HG02798 (cell line): ENCODE measurements at regions not wholly inside any gene's neighbourhood (a gene's known extent, or its start where the extent isn't known, plus 50 kb on each side); places are given as distances from the start of the nearest gene placed in this dataset.

Experiments
- ATAC-seq: cut with Tn5 transposase; IDR thresholded peaks from one replicate; pipeline ENCODE4 v1.9.1; 2021; ENCODE audit warnings: mild to moderate bottlenecking; ENCODE audit not compliant: unreplicated experiment, poor library complexity

DNA sequence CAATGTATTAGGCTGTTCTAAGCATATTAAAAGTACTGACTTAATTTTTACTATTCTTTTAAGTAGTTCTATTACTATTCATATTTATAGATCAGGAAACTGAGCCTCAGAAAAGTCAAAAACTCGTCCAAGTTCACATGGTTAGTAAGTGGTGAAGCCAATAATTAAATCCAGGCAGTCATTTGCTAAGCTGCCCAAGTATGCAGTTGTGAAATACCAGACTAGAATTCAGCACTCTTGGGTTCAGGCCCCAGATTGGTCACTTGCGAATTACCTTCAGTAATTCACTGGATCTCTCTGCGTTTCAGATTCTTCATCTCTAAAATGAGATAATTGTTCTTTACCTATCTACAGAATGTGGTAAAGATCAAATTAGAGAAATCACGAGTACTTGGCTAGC, 161.9 kb upstream of the CADPS start:
- ATAC-seq: no peak

DNA sequence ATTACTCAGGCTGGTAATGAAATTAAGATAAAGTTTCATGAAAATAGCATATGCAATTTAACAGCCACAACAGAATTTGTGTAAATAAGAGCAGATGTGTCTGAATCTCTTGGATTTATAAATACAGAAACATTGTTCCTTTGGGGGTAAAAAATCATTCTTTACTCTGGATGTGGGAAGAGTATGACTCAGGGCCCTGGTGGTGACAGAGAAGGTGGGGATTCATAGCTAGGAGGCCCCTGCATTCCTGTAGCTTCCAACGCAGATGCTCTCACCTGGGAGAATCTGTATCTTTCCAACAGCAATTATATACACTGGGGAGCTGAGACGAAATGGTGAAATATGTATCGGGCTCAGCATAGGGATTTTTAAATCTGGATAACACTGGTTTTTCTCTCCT, 167.6 kb upstream of the CADPS start:
- ATAC-seq: no peak

DNA sequence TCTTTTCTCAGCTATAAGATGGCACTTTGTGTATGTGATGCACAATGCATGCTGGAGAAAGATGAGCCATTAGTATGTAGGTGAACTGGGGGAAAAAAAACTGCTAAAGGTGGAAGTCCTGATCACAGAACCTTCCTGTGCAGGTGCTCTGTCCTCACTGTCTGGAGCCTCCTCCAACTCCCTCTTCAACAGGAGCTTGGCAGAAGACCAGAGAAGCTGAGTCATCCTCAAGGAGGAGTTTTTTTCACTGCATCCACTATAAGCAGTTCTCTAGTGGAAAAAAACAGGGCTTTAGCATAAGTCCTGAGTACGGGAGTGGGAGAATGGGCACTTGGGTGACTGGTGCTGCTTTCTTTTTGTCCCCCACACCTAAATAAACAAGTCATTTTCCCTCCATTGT, 168.4 kb upstream of the CADPS start:
- ATAC-seq: no peak

DNA sequence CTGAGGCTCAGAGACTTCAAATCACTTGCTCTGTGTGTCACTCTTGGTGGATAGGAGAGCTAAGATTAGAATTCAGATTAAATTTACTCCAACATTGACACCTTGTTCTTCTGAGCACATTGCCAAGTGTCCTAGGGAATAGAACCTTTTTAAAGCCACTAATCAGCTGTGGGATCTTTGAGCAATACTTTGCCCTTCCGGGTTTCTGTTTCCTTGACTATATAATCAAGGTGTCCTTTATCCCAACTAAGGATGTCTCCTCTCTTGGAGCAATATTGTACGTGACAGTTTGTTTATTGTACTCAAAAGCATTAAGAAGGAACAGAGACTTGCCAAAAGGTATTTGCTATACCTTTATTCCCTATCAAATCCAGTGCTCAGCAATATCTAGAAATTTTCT, 170.9 kb upstream of the CADPS start:
- ATAC-seq: no peak

DNA sequence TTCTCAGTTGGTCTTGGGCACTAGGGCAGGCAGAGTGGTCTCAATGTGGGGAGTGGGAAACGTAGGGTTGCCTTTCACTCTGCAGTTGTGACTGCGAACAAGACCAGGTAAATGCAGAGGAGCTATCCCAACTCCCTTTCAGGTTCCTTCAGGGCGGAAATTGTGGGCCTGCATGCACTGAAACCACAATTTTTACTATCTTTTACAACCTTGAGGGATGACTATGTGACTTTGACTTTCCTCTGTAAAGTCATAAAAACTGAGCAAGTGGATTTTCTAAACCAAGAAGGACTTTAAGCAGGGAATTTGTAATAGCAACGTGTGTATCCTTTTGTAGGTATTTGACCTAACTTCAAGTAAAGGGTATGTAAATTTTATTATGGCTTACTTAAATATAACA, 171.4 kb upstream of the CADPS start:
- ATAC-seq: no peak

DNA sequence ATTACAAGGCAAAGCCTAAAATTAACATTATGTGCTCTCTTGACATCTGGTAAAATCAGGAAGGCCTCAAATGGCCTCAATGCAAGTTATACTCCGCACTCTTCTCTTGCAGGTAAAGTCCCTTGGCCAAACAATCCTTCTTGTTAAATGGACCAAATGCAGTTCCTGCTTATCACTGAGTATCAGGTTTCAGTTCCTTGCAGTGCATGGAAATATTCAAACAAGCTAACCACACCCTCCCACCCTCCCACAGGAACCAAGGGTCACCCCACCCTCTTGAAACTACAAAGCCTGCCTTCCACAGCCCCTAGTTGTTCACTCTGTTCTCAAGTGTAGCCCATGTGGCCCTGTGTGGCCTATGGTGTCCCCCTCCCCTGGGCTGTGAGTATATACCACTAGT, 171.9 kb upstream of the CADPS start:
- no peak for ATAC-seq

DNA sequence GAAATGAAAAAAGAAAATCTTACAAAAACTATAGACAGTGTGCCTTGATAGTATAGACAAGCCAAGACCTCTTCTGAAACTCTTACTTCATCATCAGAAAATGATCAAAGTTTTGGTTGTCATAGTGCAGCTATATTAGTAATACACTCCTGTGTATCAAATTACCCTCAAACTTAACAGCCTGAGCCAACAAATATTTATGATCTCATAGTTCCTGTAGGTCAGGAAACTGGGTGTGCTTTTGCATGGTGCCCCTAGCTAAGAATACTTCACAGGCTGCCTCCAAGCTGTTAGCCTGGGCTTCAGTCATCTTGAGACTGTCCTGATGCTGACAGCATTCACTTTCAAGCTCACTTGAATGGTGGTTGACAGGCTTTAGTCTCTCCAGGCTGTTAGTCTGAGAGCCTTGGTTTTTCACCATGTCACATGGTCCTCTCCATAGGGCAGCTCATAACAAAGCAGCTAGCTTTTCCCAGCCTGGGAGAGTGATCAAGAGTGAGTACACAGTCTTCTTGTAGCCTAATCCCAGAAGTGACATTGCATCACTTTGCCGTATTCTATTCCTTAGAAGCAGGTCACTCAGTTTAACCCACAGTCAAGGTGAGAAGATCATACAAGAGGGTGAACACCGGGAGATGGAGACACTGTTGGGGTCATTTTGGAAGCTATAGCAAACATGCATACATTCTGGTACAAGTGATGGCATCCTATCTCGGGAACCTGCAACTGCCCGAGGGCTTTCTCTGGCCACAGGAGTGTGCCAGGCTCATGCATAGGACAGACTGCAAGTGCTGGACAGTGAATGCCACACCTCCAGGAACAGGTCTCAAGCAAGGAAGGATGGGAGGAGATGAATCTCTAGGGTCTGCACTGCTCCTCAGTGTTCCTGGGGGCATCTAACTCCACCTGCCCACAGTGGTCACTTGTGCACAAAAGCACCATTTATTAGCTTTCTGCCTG, 173.4 kb upstream of the CADPS start:
- ATAC-seq: no peak

DNA sequence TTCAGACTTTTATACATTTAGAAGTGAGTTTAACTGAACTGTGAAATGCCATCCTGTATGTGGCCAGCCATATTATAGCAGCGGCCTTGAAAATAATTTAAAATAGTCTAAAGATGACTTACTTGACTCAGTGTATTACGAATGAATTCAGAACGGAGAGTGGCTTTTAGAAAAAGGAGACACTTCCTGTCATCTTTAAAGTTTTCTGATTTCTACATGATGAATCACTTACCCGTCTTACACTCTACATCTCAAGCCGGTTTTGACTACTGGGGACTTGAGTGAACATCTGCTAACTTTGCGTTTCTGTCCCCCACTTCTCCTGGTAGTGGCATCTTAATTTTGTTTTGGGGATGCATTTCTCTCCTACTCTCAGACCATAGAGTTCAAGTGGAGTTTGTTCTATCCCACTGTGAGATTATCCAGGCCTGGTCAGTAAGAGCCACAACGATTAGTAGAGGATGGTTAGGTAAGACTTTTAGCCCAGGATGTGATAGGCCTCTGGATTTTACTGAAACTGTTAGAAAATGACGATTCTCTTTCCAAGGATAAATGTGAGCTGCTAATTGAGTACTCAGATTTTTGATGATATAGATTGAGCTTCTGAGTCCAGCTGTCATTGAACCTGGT, 175.4 kb upstream of the CADPS start:
- ATAC-seq: no peak

DNA sequence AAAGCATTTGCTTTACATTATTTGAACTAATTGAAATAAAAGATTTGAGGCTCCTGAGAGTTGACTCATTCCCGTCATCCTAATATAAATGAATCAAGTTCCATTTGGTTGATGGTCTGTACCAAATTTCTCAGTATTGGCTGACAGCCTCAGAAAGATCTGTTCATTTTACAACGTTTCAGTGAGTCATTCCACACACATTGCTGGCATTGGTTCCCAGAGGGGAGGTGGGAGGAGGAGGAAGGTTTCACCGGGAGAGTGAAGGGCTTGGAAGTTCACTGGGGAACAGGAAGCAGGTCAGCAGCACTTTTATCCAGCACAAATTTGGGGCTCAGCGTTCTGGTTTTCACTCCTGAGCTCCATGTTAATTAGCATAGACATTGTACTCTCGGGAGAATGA, 176.7 kb upstream of the CADPS start:
- ATAC-seq: no peak

DNA sequence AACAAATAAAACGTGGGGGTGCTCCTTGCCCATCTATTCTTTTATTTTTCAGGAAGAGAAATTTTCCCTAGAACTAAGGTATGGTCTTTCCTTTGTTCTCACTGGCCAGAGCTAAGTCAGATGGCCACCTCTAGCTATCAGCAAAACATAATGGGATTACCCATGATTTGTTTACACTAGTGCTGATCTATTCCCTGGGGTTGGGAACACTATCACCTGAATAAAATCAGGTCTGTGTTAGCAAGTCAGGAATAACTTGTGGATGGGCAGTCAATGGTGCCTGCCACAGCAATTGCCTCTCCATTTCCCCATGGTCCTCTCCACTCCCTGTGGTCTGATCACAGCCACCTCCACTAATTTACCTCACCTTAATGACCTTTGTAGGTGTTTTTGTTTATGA, 181.7 kb upstream of the CADPS start:
- no peak for ATAC-seq

DNA sequence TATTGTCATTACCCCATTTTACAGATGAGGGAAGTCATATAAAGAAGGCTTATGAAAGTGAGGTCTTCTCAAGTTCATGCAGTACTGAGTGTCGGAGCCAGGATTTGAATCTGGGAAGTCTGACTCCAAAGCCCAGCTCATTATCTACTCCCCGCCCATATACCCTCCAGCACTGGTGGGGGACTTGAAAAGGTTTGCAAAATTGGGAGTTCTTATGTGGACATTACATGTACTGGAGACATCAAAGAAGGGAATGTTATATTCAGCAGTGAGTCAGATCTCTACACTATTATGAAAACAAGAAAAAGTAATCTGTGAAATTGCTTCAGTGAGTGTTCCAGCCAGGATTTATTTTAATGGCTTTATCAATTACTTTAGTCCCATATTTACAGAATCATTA, 185.2 kb upstream of the CADPS start:
- no peak for ATAC-seq

DNA sequence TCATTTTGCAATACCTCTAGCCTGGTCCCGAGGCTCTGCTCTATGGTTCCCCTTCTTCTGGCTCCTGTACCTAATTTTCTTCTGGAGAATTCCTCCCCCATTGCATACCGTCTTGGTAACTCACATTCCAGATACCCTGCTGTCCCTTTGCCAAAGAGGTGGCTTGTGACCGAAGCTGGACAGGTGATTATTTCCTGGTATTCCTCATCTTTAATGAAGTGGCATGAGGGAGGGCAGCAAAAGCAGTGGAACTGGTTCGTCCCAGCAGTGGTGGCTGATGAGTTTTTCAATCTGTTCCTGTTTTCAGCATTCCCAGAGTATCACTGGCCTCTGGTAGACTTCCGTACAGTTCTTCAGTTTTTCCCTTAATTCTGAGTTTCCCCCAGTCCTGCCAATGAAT, 186.2 kb upstream of the CADPS start:
- no peak for ATAC-seq

DNA sequence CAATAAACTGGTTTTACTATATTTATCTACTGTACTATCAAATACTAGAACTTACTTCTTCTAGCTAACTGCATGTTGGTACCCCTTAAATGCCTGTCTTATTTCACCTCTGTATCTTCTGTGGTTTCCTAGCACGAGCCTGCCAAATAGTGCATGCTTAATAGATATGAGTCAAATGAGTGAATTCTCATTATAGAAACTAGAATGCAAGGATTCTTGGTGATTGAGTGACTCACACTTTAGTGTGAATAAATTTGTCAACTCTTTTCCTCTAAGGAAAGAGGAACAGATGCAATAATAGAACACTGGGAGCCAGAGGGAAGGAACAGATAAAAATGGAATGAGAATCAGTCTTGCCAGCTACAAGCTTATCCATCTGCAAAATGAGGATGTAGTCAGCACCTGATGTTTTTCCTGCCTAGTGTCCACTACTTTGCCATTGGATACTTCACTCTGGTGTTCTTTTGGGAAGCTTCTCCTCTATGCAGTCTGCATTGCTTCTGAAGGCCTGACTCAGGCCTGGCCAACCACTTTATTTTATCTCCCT, 189.1 kb upstream of the CADPS start:
- no peak for ATAC-seq

DNA sequence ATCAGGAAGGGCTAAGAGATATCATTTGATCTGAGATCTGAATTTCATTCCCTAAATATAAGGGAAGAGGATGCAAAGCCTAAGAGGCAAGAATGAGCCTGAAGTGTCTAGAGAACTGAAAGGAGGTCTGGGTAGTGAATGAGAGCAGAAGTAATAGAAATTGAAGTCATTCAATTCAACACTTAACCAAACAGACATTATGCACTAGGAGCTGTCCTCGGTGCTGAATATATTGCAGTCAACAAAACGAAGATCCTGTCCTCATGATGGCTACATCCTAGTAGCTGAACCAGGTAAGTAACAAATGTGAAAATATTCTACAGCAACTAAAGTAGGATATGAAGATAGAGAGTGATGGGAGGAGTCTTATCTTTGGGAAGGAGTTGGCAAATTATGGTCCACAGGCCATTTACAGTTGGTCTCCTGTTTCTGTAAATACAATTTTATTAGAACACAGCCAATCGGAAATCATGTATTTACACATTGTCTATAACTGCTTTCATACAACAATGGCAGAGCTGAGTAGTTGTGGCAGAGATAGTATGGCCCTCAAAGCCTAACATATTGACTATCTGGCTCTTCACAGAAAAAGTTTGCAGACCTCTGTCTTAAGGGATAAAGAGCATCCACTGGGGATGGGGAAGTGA, 192.9 kb upstream of the CADPS start:
- ATAC-seq: no peak

DNA sequence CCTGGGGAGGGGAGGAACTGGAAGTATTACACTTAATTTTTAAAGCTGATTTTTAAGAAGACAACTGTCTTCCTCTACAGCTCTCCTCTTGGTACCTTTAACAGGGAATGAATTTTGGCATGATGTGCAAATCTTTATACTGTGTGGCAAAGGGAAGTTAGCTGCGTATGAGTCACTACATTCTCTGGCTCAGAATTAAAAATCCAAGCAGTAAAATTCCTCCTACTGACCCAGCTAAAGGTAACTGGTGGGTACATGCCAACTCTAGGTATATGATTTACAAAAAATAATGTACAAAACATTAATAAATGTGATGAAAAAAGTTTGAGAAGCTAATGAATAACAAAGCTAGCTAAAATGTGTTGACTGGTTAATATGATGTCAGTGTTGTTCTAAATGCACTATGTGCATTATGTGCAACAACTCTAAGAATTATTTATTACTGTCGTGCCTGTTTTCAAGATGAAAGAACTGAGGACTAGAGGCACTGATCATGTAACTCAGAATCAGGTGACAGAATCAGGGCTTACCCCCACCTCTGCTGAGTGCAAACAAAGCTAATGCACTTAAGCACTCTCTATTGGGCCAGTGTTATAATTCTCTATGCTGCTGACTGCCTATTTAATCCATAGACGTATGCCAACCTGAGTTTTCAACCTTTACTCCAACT, 194.7 kb upstream of the CADPS start:
- no peak for ATAC-seq

DNA sequence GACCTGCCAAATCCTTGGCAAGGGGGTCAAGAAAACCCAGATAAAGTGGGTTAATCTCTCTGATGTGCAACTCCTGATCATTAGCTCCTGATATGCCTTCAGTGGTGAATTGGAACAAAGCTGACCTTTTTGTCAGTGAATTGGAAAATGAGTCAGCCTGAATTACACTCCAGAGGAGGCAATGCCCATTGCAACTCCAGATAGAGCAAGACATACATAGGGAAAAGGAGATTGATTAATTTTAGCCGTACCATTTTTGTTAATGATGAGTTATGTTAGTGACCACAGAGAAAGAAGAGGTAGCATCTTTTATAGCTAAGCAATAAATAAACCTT, 195.2 kb upstream of the CADPS start:
- no peak for ATAC-seq

DNA sequence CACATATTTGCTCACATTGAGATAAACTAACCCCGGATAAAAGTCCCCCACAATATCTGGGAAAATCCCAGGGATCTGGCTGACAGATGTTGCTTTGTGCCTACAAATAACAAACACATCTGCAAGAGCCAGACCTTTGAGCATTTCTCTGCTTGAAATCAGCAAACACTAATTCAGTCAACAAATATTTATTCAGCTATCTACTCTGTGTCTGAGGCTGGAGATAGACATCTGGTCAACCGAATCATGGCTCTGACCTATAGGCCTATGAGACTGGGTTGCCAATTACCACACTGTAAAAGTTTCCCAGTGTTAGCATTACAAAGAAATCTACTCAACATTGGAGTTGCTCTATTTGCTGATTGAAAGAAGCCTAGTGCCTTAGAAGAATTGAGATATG, 201.1 kb upstream of the CADPS start:
- ATAC-seq: no peak

DNA sequence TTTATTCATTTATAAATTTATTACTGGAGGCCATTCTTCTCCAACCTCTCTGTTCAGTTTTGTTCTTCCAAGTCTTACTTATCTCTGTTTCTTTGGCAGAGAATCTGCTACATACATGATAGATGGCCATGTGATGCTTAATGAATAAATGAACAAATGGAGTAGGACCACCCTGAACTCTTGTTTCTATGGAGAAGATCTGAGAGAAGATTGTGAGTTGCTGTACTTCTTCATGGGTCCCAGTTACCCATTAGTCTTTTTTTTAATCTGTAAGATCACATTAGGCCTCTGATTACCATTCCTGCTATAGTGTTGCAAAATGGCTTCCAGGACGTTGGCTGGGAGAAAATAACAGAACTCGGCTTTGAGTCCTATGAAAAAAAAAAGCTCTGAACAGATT, 191.9 kb upstream of the SYNPR start:
- ATAC-seq: no peak

DNA sequence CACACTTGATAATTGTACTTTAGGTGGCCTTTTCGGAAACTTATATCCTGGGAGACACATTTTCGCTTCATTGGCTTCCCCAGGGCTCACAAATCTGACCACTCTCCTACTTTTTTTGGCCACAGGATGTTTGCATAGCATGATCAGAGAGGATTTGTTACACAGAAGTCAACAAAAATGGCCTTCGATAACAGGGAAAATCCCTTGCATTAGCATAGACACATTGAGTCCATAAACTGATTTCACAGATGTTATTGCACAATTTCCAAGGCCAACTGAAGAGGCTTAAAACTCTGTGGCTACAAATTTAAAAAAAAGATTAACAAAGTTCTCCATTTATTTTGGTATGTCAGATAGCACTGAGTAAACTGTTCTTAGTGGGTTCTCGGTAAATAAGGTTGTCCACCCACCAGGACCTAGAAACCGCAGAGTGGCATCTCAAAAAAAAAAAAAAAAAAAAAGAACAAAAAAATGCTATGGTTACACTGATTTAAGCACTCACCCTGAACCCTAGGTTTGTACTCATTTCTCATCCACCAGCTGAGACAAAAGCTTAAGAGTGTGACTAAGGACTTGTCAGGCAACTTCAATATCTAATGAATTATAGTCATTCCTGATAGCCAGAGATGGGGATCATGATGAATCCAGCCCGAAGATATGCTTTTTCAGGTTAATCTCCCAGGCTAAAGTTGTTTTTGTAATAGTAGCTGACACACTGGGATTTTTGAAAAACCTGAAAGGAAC, 188.9 kb upstream of the SYNPR start:
- no peak for ATAC-seq

DNA sequence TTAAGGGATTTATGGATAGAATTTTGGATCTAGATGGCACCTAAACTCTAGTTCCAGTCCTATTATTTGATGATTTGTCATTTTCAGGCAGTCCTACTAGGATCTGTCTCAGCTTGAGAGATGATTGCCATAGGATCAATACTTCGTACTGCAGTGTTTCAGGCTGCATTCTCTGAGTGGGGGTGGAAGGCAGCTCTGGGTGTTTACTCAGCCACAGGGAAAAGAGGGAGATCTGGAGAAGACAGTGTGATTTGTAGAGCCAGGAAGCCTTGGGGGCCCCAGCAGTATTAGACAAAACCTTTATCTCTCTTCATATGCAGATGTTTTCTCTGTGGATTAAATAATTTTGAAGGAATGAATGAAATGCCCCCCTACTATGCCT, 188.4 kb upstream of the SYNPR start:
- no peak for ATAC-seq
